Mucosa of descending colon (tissue), 3 donors: ENCODE measurements at regions not wholly inside any gene's neighbourhood (a gene's known extent, or its start where the extent isn't known, plus 50 kb on each side); places are given as distances from the start of the nearest gene placed in this dataset.

Experiments
- ATAC-seq: fragments of 200-7000 bp; cut with Tn5 transposase; one replicate; pipeline ENCODE4 v1.9.1; 2020; ENCODE audit warnings: mild to moderate bottlenecking, moderate library complexity
- DNase-seq, 3 donors: peaks; one replicate each; pipeline ENCODE4 v3.0.0-alpha.2; 2020
- H3K36me3 ChIP-seq: fragments of 200-600 bp; one replicate; pipeline ENCODE4 v1.8.0; 2021; ENCODE audit warnings: low read depth, mild to moderate bottlenecking
- H3K4me1 ChIP-seq: fragments of 200-600 bp; one replicate; pipeline ENCODE4 v1.8.0; 2021; ENCODE audit warnings: low read depth, mild to moderate bottlenecking
- H3K4me3 ChIP-seq: fragments of 200-600 bp; one replicate; pipeline ENCODE4 v1.8.0; 2021; ENCODE audit warnings: mild to moderate bottlenecking
- H3K9me3 ChIP-seq: fragments of 200-600 bp; one replicate; pipeline ENCODE4 v1.8.0; 2021; ENCODE audit warnings: mild to moderate bottlenecking
- intact Hi-C, 2 donors: fragments of 100-400 bp; cut with DNase I in 1 of 2; cut with micrococcal nuclease in 1 of 2; formaldehyde crosslinking; loops; one replicate each; pipeline versions ENCODE4 v1.11.0 to v1.11.1; 2022; cut with DNase I, micrococcal nuclease
- TF ChIP-seq, protein P1 (sequence below): fragments of 200-600 bp; IDR thresholded peaks from one replicate; pipeline ENCODE4 v1.8.0; 2022; ENCODE audit warnings: antibody characterized with exemption, mild to moderate bottlenecking
- donor health status: DM: no; HTN: no; CAD: no; lungs with moderate emphysema.
- donor health status: DM: no; HTN: no; CAD: no.
- donor health status: DM: no; HTN: yes; CAD: no.

DNA sequence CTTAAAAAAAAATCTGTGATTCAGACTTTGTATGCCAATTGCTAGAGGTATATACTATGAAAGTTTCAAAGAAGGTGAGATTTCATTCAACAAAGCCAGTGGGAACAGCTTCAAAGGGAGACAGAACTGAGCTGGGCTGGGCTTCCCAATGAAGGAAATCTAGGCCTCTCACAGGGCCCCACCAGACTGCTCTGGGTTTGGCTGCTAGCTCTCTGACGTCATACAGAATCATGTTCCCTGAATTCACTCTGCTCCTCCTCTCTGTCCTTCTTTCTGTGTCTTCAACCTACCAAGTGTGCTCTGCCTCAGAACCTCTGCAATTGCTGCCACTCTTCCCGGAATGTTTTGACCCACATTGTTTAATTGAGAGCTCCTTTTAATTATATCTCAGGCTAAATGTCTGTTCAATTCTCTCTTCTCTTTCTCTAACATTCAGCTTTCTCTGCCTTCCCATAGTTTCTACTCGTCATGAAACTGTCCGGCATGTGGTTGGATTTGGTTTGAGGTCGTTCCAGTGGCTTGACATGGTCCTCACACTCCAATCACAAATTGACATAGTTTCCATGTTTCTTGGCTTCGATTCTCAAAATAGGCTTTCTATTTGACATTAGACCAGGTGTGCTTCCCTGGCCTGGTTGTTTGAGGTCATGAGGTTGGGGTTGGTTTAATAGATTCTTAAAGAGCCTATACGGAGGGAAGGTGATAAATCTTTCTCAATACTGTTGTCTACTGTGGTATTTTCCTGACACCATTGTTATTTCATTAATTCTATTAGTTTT, 282.1 kb upstream of the EMCN start:
- intact Hi-C loops = no loop called here
- no peaks in the 10 kb centered on the region for H3K4me1 ChIP-seq
- no peaks in the 10 kb centered on the region for H3K36me3 ChIP-seq
- TF ChIP-seq, protein P1, sequence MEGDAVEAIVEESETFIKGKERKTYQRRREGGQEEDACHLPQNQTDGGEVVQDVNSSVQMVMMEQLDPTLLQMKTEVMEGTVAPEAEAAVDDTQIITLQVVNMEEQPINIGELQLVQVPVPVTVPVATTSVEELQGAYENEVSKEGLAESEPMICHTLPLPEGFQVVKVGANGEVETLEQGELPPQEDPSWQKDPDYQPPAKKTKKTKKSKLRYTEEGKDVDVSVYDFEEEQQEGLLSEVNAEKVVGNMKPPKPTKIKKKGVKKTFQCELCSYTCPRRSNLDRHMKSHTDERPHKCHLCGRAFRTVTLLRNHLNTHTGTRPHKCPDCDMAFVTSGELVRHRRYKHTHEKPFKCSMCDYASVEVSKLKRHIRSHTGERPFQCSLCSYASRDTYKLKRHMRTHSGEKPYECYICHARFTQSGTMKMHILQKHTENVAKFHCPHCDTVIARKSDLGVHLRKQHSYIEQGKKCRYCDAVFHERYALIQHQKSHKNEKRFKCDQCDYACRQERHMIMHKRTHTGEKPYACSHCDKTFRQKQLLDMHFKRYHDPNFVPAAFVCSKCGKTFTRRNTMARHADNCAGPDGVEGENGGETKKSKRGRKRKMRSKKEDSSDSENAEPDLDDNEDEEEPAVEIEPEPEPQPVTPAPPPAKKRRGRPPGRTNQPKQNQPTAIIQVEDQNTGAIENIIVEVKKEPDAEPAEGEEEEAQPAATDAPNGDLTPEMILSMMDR = no peak
- no peak overlapping the region for H3K4me3 ChIP-seq
- ATAC-seq (no peak), DNase-seq (no peak)
- H3K9me3 ChIP-seq = no peaks in the 10 kb centered on the region

DNA sequence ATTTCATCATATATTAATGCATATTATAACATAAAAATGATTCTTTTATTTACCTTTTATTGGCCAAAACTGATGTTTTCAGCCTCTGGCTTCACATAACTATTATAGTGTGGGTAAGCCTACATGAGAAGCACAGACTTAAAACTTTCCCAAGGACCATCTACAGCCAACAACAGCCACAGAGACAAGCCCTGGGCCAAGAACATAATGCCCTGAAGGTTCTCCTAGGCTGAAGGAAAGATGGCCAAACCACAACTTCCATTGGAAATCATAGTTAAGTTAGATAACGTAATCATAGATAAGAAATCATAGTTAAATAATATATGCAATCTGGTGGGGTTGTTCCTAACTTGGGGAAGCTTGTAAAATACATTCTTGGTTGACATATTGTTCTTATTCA, 280.0 kb upstream of the EMCN start:
- no peak for ATAC-seq
- no peak overlapping the region for H3K4me3 ChIP-seq

DNA sequence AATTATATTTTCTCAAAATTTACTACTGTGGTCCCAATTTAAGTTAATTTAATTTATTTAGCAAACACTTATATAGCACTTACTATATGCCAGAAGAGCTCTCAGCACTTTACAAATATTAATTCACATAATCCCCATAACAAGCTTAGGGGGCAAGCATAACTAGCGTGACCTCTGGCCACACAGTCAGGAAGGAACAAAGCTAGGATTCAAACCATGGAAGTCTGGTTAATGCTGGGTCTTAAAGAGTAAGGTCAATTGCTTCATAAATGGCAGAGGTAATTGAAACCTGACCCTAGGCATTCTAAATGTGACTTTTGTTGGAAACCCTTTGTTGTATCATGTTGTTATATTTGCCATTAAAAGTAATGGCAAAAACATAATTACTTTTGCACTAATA, 279.5 kb upstream of the EMCN start:
- DNase-seq (no peak), ATAC-seq (no peak)
- no peaks in the 10 kb centered on the region for H3K4me1 ChIP-seq
- no peak overlapping the region for H3K4me3 ChIP-seq
- no peaks in the 10 kb centered on the region for H3K36me3 ChIP-seq
- H3K9me3 ChIP-seq = no peaks in the 10 kb centered on the region
- TF ChIP-seq, protein P1 = no peak
- intact Hi-C loops = no loop called here

More for the DNA sequence above, 280.0 kb upstream of the EMCN start:
- no peak for DNase-seq
- intact Hi-C loops = no loop called here
- no peaks in the 10 kb centered on the region for H3K4me1 ChIP-seq
- TF ChIP-seq, protein P1 = no peak
- H3K9me3 ChIP-seq = no peaks in the 10 kb centered on the region
- no peaks in the 10 kb centered on the region for H3K36me3 ChIP-seq

DNA sequence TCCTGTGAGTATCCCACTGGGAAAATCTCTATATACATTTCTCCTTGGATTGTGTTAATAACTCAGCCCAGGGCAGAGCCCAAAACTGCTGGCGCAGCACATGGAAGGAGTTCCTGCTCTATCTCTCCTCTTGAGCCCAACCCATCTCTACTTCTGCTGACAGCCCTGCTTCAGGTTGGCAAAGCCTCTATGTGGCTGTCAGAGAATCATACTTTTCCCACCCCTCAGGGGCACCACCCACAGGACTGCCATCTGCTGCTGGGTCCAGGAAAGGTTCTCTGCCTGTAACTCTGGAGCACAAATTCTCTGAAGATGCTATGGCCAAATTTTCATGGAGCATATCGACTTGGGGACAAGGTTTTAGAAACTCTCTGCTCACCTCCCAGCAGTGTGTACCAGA, 278.5 kb upstream of the EMCN start:
- TF ChIP-seq, protein P1 = no peak
- Histone ChIP-seq H3K36me3 (no peaks in the 10 kb centered on the region), H3K9me3 (no peaks in the 10 kb centered on the region), H3K4me3 (no peak overlapping the region), H3K4me1 (no peaks in the 10 kb centered on the region)
- no peak for ATAC-seq
- intact Hi-C loops = no loop called here
- DNase-seq = no peak

DNA sequence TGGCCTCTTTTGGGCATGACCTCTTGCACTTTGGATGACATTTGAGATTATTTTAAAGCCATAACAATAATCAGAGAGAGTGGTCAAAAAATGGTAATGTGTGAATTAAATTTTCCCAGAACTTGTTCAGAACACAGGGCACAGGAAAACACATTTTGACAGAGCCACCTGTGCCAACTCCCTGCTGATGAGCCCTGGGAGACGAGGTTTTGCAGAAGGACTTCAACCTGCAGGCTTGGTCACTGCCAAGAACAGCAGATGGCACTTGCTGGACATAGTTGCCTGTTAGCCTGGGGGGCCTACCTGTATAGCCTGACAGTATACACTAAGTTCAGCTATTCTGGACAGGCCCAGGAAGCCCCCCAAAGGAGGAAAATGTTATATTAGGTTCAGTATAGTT, 277.8 kb upstream of the EMCN start:
- no peaks in the 10 kb centered on the region for H3K9me3 ChIP-seq
- H3K4me3 ChIP-seq = no peak overlapping the region
- ATAC-seq = no peak
- TF ChIP-seq, protein P1 = no peak
- no peak for DNase-seq
- no peaks in the 10 kb centered on the region for H3K4me1 ChIP-seq
- H3K36me3 ChIP-seq = no peaks in the 10 kb centered on the region
- intact Hi-C loops = no loop called here
